HL-60 (cell line): ENCODE measurements at regions not wholly inside any gene's neighbourhood (a gene's known extent, or its start where the extent isn't known, plus 50 kb on each side); places are given as distances from the start of the nearest gene placed in this dataset.

Experiments
- GABPA ChIP-seq: IDR thresholded peaks from 2 replicates; pipeline ENCODE4 v1.6.1; 2012; ENCODE audit warnings: low read depth
- POLR2AphosphoS5 ChIP-seq: IDR thresholded peaks from 2 replicates; pipeline ENCODE4 v1.6.1; 2012; ENCODE audit warnings: low read depth
- TF ChIP-seq, protein P1 (sequence below): IDR thresholded peaks from one replicate; pipeline ENCODE4 v1.5.1; 2011; ENCODE audit warnings: low read length, control low read depth, inconsistent platforms; ENCODE audit not compliant: insufficient read depth
- TF ChIP-seq, protein P2 (sequence below): IDR thresholded peaks from 2 replicates; pipeline ENCODE4 v1.6.1; 2012; ENCODE audit warnings: low read depth; ENCODE audit not compliant: insufficient replicate concordance

DNA sequence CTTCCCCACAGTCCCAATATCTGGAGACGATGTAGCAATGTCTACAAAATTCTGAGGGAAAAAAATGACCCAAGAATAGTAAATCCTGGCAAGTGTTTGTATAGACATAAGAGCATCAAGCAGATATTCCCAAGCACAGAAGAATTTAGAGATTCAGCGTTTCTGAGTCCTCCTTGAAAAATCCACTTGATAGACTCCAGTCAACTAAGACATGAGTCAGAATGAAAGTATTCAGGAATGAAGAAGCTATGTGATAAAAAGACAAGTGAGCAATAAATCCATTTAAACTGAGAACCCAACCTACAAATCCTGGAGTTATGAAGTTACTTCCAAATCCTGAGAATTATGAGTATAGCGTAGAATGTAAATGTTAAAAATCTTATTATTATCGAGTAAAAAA lies 86.1 kb upstream of the NPY start:
- TF ChIP-seq, protein P1, sequence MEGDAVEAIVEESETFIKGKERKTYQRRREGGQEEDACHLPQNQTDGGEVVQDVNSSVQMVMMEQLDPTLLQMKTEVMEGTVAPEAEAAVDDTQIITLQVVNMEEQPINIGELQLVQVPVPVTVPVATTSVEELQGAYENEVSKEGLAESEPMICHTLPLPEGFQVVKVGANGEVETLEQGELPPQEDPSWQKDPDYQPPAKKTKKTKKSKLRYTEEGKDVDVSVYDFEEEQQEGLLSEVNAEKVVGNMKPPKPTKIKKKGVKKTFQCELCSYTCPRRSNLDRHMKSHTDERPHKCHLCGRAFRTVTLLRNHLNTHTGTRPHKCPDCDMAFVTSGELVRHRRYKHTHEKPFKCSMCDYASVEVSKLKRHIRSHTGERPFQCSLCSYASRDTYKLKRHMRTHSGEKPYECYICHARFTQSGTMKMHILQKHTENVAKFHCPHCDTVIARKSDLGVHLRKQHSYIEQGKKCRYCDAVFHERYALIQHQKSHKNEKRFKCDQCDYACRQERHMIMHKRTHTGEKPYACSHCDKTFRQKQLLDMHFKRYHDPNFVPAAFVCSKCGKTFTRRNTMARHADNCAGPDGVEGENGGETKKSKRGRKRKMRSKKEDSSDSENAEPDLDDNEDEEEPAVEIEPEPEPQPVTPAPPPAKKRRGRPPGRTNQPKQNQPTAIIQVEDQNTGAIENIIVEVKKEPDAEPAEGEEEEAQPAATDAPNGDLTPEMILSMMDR, result no peak
- TF ChIP-seq POLR2AphosphoS5, result no peak
- TF ChIP-seq, protein P2, sequence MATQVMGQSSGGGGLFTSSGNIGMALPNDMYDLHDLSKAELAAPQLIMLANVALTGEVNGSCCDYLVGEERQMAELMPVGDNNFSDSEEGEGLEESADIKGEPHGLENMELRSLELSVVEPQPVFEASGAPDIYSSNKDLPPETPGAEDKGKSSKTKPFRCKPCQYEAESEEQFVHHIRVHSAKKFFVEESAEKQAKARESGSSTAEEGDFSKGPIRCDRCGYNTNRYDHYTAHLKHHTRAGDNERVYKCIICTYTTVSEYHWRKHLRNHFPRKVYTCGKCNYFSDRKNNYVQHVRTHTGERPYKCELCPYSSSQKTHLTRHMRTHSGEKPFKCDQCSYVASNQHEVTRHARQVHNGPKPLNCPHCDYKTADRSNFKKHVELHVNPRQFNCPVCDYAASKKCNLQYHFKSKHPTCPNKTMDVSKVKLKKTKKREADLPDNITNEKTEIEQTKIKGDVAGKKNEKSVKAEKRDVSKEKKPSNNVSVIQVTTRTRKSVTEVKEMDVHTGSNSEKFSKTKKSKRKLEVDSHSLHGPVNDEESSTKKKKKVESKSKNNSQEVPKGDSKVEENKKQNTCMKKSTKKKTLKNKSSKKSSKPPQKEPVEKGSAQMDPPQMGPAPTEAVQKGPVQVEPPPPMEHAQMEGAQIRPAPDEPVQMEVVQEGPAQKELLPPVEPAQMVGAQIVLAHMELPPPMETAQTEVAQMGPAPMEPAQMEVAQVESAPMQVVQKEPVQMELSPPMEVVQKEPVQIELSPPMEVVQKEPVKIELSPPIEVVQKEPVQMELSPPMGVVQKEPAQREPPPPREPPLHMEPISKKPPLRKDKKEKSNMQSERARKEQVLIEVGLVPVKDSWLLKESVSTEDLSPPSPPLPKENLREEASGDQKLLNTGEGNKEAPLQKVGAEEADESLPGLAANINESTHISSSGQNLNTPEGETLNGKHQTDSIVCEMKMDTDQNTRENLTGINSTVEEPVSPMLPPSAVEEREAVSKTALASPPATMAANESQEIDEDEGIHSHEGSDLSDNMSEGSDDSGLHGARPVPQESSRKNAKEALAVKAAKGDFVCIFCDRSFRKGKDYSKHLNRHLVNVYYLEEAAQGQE, result no peak
- TF ChIP-seq GABPA, result no peak
